NCI-H1436 (cell line): ENCODE measurements at regions not wholly inside any gene's neighbourhood (a gene's known extent, or its start where the extent isn't known, plus 50 kb on each side); places are given as distances from the start of the nearest gene placed in this dataset.
"Not testable (repeated sequence)": the region's sequence is repeated elsewhere in the genome, so short reads cannot be mapped to it uniquely, and the experiment has no call there.

ENCODE experiments used
- DNase-seq: peaks from one replicate; lab custom pipeline; 2025; lab: John Stamatoyannopoulos, UW

DNA sequence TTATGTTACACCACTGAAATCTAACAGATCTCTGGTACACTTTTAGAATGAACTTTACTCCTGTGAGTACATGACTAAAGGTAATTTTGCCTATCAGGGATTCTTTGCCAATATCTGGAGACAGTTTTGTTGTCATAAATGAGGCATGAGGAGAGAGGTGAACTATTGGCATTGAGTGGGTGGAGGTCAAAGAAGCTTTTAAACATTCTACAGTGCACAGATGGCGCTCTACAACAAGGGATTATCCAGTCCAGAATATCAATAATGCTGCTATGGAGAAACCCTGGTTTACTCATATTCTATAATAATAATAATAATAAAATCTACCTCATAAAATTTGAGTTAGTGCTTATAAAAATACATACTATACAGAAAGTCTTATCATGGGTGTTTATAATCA is 702.3 kb downstream of the SI start:
- no peak for DNase-seq

DNA sequence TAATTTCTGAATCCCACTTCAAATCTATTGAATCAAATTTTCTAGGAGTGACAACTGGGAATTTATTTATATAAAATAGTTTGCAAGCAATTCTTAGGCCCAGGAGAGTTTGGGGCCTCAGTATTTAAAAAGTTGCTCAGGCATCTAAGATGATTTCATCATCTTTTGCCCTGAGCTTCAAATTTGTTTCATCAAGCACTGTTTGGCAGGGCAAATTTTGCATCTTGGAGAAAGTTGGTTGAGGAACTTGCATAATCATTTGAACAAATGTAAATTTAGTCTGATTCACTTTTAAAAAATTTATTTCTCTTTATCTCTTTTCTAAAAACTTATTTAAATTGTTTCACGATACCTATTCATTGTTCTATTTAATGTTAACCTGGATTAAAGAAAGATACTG is 702.8 kb downstream of the SI start:
- DNase-seq, result no peak

DNA sequence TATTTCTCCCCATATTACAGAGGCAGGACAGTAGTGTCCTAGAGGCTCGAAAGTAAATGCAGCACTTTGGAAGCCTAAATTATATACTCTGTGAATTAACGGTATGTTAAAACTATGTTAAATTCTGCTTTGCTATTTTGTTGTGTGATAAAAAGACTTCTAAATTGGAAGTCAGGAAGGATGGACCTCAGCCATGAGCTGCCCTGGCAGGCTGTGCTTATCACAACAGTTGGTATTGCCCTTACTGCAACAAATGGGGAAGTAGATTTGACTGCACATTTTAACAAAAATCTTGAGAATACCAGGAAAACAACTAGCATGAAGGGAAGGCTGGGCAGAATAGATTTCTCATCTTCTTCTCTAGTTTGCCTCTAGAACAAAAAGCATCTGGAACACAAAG is 706.6 kb downstream of the SI start:
- DNase-seq, result no peak

DNA sequence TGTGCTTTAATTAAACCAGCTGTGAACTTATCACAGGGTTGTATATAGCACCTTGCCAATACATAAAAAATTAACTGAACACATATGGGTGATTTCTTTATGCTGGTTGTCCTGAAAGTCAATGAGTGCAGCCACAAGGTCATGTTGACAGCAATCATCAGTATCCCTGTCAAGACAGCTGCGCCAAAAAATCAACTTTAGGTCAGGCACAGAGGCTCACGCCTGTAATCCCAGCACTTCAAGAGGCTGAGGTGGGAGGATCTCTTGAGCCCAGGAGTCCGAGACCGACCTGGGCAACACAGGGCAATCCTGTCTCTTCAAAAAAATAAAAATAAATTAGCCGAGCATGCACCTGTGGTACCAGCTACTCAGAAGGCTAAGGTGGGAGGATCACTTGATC is 707.3 kb downstream of the SI start:
- DNase-seq, result no peak

DNA sequence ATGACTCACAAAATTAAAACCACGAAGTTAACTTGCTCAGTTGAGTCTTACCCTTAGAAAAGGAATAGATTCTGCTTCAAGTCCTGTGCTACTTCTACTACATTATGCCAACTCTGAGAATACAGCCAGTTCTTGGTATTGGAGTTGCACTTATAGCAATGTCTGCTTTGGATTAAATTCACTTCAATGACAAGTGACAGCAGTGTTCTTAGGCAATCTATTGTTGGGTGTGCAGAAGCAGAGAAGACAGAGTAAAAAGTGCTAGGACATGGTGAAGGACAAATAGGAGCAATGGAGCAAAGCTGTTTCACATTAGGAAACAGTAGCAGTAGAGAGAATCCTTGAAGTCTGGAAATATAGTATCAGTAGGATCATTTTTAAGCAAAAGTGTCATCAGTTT is 713.1 kb downstream of the SI start:
- no peak for DNase-seq

DNA sequence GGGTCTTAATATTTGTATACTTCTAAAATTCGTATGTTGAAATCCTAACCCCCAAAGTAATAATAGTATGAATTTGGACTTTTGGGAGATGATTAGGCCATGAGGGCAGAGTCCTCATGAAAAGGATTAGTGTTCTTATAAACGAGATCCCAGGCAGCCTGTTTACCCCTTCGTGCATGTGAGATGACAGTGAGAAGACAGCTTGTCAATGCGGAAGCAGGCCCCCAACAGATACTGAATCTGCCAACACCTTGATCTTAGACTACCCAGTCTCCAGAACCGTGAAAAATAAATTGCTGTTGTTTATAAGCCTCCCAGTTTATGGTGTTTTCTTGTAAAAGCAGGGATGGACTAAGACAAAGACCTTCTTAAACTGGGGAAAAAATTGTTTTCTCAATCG is 714.2 kb downstream of the SI start:
- no peak for DNase-seq

DNA sequence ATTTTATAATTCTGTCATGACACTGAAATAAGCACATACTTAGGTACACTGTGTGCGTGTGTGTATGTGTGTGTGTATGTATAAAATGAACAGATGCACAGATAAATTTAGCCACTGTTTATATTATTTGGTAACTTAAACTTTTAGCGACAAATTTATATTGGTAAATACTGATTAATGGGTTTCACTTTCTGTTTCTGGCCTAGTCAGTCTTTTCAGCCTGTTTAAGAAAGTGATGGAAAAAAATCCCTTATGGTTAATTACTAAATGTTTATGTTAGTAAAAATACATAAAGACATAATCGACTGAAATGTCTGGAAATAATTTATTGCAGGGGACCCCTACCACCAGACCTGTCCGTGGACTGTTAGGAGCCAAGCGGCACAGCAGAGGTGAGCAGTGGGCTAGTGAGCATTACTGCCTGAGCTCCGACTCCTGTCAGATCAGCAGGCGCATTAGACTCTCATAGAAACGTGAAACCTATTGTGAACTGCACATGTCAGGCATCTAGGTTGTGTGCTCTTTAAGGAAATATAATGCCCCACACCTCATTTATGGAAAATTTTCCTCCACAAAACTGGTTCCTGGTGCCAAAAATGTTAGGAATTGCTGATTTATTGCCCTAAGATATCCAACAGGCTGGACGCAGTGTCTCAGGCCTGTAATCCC is 717.4 kb downstream of the SI start:
- no peak for DNase-seq

DNA sequence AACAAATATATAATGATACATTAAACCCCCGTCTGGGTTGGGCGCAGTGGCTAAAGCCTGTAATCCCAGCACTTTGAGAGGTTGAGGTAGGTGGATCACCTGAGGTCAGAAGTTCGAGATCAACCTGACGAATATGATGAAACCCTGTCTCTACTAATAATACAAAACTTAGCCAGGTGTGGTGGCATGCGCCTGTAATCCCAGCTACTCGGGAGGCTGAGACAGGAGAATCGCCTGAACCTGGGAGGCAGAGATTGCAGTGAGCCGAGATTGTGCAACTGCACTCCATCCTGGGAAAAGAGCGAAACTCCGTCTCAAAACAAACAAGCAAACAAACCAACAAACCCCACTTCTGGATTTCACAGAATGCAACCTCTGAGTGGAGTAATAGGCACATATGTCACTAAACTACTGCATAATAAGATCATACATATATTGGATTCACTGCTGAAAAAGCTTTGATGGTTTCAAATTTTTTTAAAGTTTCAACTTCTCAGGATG is 718.2 kb downstream of the SI start:
- DNase-seq, result no peak

DNA sequence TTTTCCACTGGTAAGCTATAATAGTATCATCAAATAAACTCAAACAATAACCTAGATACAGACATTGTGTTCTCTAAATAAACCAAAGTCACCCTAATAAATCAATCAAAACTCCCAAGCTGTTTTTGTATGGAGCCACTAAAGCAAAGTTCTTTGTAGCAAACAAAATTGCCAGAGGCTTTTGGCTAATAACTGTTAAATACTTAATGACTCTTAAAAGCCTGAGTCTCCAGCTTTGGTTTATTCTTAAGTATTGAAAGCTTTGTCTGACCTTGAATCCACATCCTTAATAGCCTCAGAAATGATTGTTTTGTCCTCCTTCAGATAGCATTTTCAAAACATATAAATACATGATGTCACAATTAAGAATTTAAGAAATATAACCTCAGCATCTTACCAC is 725.3 kb downstream of the SI start:
- DNase-seq, result peak; percentile 16

DNA sequence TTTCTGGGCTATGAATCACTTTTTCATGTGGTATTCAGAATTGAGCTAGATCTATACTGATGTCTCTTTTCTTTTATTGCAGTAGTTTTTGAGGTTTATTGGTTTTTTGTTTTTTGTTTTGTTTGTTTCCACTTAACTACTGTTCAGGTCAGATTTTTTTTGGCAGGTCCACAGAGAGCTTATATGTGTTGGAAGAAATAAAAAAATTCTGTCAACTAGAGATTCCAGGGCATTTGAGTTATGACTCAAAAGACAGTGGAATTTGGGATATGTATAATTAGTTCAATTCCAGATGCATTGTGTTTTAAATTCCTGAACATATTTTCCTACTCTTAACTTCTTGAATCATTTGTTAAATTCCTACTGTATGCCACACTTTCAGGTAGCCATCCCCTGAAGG is 727.2 kb downstream of the SI start:
- no peak for DNase-seq

DNA sequence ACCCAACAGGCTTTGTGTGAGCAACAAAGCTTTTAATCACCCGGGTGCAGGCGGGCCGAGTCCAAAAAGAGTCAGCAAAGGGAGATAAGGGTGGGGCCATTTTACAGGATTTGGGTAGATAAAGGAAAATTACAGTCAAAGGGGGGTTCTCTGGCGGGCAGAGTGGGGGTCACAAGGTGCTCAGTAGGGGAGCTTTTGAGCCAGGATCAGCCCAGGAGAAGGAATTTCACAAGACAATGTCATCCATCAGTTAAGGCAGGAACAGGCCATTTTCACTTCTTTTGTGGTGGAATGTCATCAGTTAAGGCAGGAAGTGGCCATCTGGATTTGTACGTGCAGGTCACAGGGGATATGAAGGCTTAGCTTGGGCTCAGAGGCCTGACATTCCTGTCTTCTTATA is 736.1 kb downstream of the SI start:
- not testable (repeated sequence) for DNase-seq

DNA sequence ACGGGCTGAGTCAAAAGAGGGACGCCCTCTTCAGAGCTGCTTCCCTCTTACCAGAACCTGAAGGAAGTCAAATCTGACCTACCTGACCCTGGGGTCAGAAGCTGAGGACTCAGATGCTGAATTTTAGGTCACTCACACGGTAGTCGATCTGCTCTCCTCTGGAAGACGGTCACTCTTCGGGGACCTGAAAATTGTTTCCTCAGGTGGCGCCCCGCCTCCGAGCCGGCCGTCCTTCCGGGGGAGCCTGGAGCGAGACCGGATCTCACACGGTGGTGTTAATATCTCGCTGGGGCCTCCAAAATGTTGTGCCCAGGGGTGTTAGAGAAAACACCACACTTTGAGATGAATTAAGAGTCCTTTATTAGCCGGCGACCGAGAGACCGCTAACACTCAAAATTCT is 737.2 kb downstream of the SI start:
- no peak for DNase-seq

DNA sequence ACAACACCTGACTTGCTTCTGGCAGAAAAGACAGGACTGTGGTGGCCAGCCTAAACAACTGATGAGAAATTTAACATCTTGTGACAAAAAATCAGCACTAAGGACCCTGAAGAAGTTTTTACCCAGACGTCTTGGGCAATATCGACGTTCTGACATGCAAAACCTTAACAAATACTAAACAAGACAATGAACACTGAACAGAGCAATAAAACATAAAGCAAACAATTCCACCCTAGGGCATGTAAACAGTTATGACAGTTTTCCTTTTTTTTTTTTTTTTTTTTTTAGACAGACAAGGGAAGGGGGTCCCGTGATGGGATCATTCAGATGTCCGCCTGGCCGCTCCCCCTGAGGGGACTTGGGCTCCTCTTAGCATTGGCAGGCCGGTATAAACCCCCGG is 738.0 kb downstream of the SI start:
- no peak for DNase-seq

DNA sequence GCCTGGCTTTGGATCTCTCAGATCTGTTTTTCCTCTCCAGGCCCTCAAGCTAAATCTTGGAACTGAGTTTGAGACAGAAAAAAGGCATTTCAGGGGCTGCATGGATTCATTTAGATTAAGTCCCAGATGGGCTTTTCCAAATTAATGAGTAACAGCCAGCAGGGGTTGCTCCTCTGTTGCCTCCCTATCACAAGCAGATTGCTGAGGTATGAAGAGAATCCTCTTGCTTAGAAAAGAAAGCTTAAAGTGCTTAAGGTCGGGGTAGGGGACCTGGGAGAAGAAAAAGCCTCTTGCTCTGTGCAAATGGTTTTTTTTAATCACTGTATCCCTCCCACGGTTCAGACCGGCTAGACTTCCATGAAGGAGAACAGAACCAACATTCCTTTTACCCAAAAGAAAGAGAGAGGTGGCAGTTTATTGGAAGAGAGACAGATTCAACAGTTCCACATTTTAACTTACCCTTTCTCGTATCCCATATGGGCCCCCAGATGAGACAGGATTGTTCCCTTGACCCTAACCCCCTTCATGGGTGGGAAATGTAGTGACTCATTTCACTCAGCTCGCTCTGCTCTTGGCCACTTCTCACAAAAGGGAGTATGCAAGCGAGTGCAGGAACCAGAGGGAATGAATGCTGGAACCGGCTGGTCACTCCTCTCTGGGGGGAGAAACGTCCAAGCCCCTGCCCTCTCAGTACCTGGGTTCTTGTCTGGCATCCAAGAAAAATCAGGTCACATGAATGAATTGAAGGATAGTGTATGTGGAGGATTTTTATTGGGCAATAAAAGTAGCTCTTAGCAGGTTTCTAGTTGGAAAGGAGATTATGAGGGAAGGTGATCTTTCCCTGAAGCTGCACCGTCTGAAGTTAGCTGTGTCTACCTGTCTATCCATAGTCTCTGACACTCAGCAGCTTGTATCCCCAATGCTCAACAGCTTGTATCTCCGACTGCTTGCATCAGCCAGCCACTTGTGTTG is 745.2 kb downstream of the SI start:
- DNase-seq, result no peak

DNA sequence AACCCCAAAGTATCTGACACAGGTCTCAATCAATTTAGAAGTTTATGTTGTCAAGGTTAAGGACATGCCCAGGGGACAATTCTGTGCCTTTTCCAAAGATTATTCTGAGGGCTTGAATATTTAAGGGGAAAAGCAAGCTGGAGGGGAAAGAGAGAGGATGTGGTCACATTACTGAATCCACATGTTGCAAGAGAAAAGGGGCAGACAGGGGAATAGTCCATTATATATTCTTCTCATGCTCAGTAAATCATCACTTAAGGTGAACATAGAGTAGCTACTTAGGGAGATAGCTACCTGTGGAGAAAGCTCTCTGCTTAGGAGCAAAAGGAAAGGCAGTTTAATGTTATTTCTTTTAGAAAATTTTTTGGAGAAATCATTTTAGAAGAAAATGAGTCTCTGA is 751.6 kb downstream of the SI start:
- DNase-seq, result no peak

DNA sequence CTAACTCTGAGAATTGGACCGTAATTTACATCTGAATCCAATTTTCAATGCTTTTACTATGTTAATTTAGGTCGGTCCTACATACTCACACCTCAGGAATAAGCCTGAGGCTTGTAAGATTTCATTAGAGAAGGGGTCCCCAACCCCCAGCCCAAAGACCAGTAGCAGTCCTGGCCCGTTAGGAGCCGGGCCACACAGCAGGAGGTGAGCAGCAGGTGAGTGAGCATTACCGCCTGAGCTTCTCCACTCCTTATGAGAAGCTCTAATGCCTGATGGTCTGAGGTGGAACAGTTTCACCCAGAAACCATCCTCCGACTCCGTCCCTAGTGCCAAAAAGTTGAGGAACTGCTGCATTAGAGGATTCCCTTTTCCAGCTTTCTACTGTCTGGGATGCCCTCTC is 757.3 kb downstream of the SI start:
- no peak for DNase-seq

DNA sequence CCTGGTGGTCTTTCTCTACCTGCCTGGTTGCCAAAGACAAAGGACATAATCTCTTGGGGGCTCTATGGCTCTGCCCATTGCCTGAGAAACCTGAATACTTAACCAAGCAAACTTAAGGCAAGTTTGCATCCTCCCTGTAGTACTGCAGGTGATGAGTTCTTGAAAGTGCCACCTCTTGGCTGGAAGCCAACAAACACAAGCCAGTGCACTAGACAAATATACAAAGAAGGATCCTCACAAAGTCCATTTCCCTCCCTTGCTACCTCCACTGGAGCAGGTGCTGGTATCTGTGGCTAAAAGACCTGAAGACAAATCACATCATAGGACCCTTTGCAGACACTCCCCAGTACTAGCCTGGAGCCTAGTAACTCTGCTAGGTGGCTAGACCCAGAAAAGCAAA is 772.3 kb downstream of the SI start:
- DNase-seq, result no peak

DNA sequence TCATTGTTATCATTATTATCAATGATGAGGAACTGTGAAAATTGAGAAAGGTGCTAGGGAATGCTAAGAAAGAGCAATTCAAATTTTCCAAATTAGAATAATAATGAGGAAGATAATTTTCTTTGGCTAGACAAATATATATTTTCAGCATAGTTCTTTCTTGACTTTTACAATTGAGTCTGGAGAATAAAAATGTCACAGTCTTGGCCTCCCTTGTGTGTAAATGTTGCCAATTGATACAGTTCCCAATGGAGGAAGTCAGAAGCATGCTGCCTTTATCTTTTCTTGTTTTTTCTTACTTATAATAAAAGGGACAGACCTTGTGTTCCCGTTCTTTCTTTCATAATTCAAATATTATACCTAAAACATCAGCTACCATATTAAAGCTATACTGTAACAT is 774.4 kb downstream of the SI start:
- no peak for DNase-seq

DNA sequence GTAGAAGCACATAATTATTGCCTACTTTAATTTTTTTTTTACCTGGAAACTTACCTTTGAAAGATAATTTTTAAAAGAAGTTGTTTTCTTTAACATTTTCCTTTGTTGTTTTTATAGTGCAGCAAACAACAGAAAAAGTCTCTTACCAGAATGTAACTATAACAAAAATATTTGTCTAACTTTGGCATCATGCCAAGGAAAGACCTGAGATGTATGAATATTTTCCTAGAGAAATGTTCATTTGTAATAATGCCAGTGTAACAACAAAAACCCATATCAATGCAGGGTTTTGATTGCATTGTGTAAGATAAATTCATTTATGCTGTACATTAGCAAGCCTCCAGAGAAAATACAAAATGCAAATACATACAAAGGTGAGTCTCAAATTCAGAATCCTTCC is 775.7 kb downstream of the SI start:
- DNase-seq, result no peak

DNA sequence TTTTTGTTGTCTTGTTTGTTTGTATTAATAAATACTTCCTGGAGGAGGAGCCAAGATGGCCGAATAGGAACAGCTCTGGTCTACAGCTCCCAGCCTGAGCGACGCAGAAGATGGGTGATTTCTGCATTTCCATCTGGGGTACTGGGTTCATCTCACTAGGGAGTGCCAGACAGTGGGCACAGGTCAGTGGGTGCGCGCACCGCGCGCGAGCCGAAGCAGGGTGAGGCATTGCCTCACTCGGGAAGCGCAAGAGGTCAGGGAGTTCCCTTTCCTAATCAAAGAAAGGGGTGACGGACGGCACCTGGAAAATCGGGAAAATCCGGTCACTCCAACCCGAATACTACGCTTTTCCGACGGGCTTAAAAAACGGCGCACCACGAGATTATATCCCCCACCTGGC is 786.8 kb downstream of the SI start:
- not testable (repeated sequence) for DNase-seq

DNA sequence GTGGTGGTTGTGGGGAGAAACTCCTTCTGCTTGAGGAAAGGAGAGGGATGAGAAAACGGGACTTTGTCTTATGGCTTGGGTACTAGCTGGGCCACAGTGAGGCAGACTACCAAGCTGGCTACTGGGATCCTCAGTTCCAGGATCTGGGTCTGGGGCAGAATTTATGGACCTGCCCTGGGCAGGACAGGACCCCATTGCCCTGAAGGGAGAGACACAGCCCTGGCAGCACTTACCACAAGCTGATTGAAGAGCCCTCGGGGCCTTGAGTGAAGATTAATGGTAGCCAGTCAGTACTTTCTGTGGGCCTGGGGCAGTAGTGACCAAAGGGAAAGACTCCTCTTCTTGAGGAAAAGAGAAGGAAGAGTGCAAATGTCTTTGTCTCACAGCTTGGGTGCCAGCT is 799.7 kb downstream of the SI start:
- no peak for DNase-seq

DNA sequence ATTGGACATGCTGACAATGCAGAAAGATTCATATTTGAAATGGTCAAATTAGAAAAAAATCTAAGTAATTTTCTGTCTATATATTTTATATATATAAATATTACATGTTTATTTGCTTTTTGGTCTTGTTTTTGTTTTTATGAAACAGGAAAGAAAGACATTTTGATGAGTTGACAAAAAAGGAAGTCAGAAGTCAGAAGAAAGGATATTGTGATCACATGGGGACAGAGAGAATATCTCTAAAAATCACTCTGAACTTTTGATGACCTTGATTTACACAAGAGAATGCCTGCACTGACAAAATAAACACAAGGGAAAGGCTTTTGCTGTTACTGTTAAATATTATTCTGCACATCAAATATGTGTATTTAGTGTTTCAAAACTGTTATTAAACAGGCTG is 811.2 kb downstream of the SI start:
- no peak for DNase-seq

DNA sequence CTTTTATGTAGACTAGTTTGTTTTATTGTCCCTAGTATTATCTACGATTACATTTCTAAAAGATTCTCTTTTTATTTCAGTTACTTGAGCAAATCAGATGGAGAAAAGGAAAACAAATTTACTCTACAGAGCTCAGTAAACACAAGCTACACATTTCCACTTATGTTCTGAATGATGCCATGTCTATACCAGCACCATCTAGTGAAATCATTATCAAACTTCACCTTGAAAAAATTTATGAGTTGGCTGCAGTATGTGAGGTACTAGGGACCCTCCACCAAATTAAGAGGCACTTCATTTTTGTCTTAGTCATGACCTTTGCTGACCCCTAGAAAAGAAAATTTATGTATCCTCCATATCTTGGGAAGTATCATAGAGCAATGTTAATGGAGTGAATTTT is 827.4 kb downstream of the SI start:
- DNase-seq, result no peak
